ENCODE measurements at regions not wholly inside any gene's neighbourhood (a gene's known extent, or its start where the extent isn't known, plus 50 kb on each side); places are given as distances from the start of the nearest gene placed in this dataset.

DNA sequence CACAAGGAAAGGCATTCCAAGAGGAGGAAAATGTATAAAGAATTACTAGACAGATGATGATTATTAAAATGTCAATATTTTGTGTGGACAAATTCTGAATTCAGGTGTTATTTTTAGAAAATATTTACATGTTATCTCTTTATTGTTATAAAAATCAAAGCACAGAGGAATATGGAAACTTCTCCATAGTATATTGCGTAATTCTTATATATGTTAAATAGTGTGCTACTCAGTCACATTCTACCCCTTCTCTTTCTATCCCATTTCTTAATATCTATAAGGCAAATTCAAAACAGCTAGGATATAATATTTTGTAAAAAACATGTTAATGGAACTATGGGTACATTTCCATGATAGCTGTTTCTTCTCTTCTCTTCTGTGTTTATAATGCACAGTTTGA, 546.8 kb upstream of the FTMT start:
- TF ChIP-seq, protein P1, sequence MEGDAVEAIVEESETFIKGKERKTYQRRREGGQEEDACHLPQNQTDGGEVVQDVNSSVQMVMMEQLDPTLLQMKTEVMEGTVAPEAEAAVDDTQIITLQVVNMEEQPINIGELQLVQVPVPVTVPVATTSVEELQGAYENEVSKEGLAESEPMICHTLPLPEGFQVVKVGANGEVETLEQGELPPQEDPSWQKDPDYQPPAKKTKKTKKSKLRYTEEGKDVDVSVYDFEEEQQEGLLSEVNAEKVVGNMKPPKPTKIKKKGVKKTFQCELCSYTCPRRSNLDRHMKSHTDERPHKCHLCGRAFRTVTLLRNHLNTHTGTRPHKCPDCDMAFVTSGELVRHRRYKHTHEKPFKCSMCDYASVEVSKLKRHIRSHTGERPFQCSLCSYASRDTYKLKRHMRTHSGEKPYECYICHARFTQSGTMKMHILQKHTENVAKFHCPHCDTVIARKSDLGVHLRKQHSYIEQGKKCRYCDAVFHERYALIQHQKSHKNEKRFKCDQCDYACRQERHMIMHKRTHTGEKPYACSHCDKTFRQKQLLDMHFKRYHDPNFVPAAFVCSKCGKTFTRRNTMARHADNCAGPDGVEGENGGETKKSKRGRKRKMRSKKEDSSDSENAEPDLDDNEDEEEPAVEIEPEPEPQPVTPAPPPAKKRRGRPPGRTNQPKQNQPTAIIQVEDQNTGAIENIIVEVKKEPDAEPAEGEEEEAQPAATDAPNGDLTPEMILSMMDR (IDR thresholded peaks at IDR 0.05) = no peak
- TF ChIP-seq POLR2AphosphoS5 (IDR thresholded peaks at IDR 0.05) (no peak), POLR2A (IDR thresholded peaks at IDR 0.05; ENCODE audit: low read depth) (no peak), EP300 (IDR thresholded peaks at IDR 0.05) (no peak)
